GM20000 (cell line): ENCODE measurements at regions not wholly inside any gene's neighbourhood (a gene's known extent, or its start where the extent isn't known, plus 50 kb on each side); places are given as distances from the start of the nearest gene placed in this dataset.

Experiments
- DNase-seq: peaks from one replicate; pipeline ENCODE4 v3.0.0; 2012; ENCODE audit warnings: low spot score
- CTCF ChIP-seq: IDR thresholded peaks from 2 replicates; pipeline ENCODE4 v1.5.1; 2012; ENCODE audit warnings: mild to moderate bottlenecking, control low read depth; ENCODE audit errors: extremely low read depth, missing control alignments

- DNase-seq: no peak
- TF ChIP-seq CTCF: no peak
These were observed 525.4 kb downstream of the CENPC start for GRCh38 chr4:67019686-67020437.

GRCh38 chr4:67014592-67014991 lies 530.7 kb downstream of the CENPC start:
- no peak for DNase-seq
- no peak for TF ChIP-seq CTCF

- TF ChIP-seq CTCF: no peak
- no peak for DNase-seq
These were observed 538.5 kb downstream of the CENPC start for GRCh38 chr4:67006791-67007190.

- no peak for DNase-seq
These were observed 553.8 kb downstream of the CENPC start for GRCh38 chr4:66991521-66991920.

GRCh38 chr4:66974665-66975064 lies 570.6 kb downstream of the CENPC start:
- no peak for DNase-seq
- no peak for TF ChIP-seq CTCF

More at GRCh38 chr4:66991521-66991920, 553.8 kb downstream of the CENPC start:
- no peak for TF ChIP-seq CTCF

GRCh38 chr4:66972087-66972486 lies 573.2 kb downstream of the CENPC start:
- no peak for DNase-seq

More at GRCh38 chr4:66972087-66972486, 573.2 kb downstream of the CENPC start:
- TF ChIP-seq CTCF: no peak
